T-helper 1 cell treated with Interleukin-12 subunit alpha and Interleukin-12 subunit beta and Interleukin-4 antibody, amounts not matched to agents 30 ng/mL and 1 ng/mL, for 36 hours (primary cell): ENCODE measurements at regions not wholly inside any gene's neighbourhood (a gene's known extent, or its start where the extent isn't known, plus 50 kb on each side); places are given as distances from the start of the nearest gene placed in this dataset.
"Not testable (repeated sequence)": the region's sequence is repeated elsewhere in the genome, so short reads cannot be mapped to it uniquely, and the experiment has no call there.

Source experiments
- intact Hi-C: fragments of 100-400 bp; cut with micrococcal nuclease; formaldehyde crosslinking; loops from one replicate; pipeline ENCODE4 v1.15.1; 2024

DNA sequence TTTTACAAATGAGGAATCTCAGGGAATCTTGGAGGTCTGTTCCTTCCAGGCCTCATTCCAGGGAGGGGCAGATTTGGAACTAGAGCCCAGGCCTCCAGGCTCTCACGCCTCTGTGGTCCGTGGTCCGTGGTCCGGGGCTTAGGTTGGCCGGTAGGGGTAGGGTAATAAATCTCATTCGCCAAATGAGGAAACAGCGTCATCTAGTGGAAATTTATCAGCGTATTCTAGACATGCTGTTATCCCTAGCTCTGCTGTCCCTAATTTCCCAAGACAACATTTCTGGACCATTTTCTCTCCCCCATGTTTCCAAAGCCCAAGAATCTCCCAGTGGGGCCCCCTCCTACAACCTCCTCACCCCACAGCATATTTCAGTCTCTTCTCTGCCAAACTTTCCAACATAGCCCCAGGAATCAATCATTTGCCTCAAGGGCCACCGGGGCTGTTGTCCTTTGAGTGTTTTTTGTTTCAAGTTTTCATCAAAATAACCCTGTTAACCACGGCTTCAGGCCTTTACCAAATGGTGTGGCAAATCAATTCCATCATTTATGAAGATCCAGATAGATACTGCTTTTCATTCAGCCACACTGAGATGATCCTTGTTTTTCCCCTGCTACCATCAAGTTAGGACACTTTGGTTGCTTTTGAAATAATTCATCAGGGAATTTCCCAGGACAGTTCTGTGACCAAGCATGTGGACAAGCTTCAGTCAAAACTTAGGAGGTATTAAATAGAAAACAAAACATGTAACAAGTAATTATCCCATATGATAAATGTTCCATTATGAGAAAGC is 126.8 kb downstream of the ALDH8A1 start:
- intact Hi-C loops, result loop anchor here (1.0 to 2.0 kb wide), 10 partner anchors 59 to 899 kb away; no protein-coding TSS in a partner anchor

DNA sequence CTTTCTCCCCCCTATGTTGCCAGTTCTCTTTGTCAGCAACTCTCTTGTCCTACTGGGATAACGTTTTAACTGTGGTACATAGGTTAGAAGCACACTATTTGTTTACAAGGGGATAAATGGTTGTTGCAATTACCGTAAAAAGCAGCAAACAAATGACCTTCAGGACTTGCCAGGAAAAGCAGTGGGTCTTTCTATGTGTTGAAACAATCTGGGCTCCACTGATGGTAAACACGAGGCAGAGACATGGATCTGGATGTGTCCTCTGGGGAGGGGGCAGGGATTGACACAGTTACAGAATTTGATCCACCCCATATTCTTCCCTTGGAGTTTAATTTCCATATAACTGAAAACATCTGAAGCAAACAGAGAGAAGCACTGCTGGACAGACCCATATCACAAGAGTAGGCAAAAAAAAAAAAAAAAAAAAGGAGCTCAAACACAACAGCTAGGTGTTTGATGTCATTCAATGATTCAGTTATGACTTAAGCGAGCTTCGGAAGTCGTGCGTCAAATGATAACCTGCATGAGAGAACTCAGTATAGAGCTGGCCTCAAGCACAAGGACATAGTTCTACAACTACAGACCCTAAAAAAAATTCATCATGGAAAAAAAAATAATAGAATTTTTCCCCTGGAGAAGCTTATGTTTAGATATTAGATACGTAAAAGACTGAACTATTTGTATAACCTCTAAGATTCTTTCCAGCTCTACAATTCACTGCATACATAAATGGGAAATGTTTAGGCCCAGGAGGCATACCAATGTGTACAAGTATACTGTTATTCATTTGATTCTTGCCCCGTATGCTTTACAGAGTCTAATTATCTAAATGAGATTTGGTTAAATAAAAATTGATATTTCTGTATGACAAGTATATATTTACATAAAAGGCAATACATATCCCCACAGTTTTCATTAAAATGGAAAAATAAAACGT is 127.7 kb downstream of the ALDH8A1 start:
- intact Hi-C loops, result loop anchor here (2.0 kb wide), 1 partner anchor 385 kb away; no protein-coding TSS in a partner anchor

DNA sequence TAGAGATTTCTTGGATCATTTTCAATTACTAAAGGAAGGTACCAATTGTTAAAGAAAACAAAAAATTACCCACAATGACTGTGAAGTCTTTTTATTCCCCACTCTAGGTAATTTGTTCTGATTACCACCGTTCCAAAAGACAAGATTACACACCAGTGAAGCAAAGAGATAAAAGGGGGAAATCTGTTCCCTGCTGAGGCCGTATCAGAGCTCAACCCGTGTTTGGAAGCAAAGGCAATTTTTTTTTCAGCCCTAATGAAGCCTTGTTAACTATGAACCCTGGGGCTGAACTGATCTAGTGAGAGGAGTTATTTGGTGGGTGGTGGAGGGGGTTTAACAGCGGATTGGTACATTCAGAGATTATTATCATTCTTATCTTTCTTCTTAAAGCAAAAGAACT is 128.5 kb downstream of the ALDH8A1 start:
- intact Hi-C loops, result no loop called here

DNA sequence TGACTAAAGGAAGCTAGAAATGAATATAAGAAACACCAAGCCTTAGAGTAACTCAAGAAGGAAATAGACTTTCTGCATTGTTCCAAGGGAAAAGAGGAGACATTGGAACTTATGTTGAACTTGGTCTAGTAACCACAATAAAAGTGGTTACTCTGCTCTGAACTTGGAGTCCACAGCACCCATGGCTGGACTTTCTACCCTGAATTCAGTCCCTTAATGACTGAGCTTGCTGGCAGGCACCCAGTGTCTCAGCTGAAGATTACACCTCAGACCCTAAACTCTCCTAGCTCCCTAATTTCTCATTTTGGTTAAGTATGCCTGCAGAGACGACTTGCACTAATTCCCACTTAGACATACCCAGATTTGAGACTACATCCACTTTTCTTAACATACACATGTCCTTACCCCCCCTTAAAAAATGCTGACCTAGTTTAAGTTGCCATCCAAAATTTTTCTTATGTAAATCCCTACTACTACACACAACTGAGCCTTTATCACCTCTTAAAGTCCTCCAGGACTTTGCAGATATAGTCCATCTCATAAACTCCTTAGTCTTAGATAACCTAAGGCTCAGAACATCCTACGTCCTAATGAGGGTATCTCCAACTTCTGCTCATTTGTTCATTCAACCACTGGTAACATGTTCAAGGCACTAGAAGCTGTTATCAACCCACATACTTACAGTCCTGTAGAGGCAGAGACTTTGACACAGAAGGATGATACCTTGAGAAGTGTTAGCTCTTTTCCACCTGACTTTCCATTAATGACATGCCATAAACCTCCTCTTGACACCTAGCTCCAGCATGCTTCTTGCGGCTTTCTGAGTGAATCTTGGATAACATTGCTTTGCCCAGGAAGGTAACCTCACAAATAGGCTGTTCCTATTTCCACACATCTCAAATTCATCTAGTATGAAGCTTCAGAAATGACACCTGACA is 129.8 kb downstream of the ALDH8A1 start:
- intact Hi-C loops, result no loop called here

DNA sequence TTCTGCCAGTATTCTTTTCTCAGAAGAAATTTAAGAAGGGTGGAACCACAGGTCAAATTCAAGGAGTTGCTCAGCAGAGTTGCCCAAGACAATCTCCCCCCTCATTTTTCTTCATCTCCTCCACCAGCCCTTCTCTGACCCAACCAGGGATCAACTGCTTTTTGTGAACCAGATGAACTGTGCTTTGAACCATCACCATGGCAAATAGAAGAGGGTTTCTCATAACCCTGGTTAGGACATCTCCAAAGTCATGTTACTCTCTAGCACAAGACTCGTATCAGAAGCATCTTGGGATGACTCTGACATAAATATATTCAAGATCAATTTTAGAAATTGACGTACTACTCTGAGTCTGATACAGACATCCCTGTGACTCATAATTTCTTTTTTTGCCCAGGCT is 130.7 kb downstream of the ALDH8A1 start:
- intact Hi-C loops, result no loop called here

DNA sequence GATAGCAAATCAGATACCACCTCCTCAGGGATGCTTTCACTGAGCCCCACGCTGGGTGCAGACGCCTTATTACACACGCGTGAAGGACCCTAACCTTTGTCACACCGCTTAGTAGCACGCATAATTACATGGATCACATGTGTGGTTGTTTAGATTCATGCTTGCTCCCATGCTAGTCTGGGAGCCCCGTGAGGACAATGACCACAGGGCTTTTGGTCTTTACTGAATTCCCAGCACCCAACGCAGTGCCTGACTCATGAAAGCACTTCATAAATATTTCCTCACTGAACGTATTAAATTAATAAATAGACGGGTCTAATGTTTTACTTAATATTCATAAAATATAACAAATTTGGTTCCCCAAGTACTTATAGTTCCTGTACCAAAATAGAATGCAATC is 132.5 kb downstream of the ALDH8A1 start:
- intact Hi-C loops, result no loop called here

DNA sequence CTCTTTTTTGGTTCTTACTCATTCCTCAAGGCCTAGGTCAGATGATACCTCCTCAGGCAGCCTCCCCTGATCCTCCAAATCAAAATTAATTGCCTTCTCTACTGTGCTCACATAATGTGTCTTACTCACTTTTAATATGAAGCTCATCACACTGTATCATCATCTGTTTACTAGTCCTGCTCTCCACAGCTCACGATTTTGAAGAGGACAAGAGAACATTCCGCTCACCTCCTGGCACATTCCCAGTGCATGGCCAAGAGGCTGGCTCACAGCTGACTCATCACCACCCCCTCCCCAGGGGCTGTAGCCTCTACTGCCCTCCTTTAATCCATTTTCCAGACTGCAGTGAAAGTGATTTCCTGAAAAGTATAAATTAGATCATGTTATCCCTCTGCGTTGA is 133.1 kb downstream of the ALDH8A1 start:
- intact Hi-C loops, result no loop called here

DNA sequence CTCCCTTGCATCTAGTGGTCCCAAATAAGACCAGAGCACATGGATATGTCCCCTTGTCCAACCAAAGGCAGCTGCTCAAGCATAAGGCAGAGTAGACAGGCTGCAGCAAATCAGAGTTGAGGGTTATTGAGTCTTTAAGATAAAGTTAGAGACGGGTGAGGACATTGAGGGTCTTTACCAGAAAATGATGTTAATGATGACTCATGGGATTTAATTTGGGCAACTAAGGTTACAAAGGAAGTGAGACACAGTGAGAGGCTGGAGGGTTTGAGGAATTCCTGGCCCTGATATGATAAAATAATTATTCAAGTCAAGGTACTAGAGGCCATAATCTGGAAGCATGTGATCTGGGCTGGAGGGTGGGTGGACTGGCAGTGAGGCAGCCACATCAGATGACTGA is 133.6 kb downstream of the ALDH8A1 start:
- intact Hi-C loops, result no loop called here

DNA sequence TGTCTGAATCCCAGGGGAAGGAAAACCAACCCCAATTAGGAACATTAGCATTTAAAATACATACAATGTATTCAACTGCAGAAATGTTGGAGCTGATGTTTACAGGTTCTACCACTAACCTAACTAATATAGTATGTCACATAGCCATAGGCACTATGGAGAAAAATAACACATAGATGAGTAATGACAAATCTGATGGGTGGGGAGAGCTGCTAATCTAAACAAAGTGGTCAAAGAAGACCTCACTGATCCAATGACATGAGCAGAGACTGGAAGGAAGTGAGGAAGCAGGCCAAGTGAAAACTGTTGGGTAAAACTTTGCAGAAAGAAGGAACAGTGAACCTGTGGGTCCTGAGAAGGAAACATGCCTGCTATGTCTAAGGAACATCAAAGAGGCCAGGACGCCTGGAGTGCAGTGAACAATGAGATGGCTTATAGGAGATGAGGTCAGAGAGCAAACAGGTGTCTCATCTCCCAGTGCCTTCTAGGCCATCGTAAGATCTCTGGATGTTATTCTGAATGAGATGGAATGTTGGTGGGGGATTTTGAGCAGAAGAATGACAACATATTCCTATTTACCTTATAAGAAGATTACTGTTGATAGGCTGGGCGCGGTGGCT is 135.7 kb downstream of the ALDH8A1 start:
- intact Hi-C loops, result no loop called here

DNA sequence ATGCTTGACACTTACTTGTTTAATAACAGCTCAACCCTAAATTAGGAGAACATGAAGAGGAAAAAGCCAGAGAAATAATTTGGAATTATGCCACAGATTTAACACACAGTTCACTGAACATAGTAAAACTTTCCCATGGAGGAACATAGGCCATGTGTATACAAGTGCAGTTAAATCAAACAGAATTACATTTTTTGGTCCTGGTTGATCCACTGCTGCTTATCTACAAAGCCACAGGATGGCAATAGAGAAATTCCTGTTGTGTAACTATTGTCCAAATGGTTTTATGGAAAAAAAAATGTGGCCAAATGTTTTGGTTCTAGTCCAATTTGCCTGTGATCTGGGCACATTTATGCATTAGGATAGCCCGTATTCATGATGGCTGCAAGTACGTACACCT is 136.8 kb downstream of the ALDH8A1 start:
- intact Hi-C loops, result no loop called here

DNA sequence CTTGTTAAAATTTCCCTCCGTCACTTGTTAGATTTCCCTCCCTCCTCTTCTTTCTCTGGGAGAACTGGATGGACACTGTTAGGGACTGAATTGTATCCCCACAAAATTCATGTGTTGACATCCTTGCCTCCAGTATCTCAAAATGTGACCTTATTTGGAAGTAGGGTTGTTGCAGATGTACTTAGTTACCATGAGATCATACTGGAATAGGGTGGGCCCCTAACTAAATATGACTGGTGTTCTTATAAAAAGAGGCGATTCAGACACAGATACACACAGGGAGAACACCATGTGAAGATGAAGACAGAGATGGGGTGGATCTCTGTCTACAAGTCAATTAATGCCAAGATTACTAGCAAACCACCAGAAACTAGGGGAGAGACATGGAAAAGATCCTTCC is 139.5 kb downstream of the ALDH8A1 start:
- intact Hi-C loops, result no loop called here

DNA sequence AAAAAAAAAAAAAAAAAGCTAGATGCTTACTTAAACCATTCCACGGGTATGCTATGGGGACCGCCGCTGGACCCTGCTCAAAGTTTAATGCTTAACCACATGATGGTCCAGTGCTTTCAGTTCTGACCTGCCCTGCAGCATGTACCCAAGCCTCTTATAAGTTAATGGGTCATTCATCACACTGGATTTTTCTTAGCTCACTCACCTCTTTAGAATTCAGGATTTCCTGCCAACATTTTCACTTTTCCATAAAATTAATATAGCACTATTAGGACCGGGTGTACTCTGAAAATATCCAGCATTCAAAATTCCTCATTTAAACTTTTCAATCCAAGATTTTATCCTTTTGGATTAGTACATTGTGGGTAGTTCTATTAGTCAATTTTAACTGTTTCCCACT is 140.8 kb downstream of the ALDH8A1 start:
- intact Hi-C loops, result no loop called here

DNA sequence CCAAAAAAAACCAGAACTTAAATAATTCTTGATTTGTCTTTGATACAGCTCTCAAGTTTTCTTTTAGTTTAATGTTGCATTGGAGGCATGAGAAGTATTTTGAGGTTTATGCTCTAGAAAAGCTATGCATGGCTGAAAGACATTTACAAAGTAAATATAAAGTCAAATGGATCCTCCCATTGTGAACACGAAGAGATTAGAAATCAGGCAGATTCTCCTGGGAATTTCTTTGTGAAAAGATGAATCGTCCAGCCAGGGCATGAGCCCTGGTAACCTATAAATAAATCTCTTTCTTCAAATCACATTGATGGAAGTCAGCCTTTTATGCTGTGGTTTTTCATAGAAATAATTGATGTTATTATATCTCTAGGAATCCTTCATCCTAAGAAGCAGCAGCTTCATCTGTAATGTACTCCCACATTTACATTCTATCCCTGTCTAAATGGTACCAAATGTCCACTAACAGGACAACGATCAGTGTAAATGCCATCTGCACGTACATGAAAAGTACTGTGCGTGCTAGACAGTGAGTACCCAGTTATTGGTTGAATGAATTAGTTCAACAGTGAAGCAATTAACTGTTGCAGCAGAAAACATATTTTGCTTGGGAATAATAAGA is 143.6 kb downstream of the ALDH8A1 start:
- intact Hi-C loops, result no loop called here

DNA sequence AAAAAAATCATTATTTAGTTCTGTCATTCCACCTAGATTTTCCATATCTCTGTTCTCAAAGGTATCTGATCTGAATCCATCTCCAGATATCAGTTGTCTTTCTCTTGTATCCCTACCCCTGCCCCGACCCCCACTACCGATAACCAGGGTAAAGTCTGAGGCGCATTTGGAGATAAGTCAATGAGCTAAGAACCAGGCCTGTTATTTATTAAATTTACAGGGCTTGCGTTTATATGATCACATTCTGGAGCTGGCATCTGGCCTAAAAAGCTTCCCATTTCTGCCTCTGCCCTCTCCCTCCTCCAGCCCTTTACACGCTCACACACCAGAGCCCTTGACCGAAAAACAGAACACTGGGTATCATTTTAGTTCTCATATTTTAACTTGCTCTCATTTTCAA is 144.7 kb downstream of the ALDH8A1 start:
- intact Hi-C loops, result no loop called here

DNA sequence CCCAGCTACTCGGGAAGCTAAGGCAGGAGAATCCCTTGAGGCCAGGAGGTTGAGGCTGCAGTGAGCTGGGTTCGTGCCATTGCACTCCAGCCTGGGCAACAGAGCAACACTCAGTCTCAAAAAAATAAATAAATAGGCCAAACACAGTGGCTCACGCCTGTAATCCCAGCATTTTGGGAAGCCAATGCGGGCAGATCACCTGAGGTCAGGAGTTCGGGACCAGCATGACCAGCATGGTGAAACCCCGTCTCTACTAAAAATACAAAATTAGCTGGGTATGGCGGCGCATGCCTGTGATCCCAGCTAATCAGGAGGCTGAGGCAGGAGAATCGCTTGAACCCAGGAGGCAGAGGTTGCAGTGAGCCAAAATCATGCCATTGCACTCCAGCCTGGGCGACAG is 145.6 kb downstream of the ALDH8A1 start:
- intact Hi-C loops, result not testable (repeated sequence)

DNA sequence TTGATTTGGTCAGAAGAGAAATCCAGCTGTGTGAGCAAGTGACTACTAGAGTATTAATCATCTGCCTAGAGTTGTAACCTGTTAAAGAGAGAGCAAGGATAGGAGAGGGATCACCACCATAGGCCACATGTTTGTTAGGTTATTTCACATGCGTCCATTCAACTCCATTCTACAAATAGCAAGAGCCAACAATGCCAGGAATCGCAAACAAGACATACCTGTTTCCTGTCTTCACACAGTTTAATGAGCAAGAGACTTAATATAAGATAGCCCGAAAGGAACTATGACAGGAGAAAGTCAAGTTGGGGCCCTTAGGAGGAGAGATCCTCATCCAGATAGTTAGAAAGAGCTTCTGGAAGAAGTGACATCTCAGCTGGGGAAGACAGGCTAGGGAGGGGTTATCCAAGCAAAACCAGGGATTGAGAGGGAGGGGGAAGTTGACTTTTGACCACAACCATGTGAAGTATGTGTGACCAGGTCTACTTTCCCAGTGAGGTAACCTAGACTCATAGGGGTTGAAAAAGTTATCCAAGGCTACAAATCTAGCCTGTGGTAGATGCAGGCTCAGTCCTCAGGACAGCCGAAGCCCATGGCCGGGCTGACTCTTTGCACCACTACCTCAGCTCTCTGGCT is 147.4 kb downstream of the ALDH8A1 start:
- intact Hi-C loops, result no loop called here

DNA sequence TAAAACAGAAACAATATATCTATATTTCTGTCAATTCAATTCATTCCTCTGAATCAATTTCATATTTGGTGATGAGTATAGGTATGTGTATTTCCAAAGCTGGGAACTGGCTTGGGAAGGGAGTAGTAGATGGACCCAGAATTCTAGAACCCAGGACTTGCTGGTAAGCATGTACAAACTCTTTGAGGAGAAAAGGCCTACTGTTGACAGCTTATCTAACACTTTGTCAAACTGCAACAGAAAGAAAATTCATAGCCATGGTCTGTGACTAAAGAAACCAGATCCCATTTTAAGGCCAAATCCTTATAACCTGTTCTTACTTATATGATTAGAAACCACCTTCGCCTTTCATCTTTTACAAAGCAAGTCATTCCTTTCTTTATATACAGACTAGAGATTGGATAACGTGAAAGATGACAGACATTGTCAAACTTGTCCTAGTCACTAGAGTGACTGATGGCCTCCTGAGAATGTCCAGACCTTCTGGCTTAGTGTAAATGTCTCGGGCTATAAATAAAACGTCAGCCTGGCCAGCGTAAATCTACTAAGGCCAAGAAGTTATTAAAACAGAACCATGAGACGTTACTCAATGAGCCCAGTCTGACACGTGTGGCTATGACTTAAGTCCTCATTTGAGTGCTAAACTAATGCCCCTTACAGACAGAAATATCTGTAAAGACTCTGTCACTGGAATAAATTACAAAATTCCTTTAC is 152.3 kb downstream of the ALDH8A1 start:
- intact Hi-C loops, result no loop called here

DNA sequence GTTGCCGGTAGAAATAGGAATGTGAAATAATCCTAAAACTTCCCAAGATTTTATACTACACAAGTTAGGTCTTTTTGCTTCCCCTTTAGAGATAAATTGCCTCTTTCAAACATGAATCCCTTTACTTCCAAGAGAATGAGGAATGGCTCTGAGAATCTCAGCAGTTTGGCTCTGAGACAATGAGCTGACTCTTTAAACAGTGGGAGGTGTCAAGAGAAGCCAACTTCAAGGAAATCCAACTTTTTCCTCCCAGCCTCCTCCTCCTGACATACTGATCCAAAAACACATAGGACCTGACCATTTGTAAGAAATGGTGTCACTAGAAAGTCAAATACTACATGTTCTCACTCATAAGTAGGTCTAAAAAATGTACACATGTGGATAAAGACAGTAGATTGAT is 154.2 kb downstream of the ALDH8A1 start:
- intact Hi-C loops, result no loop called here

DNA sequence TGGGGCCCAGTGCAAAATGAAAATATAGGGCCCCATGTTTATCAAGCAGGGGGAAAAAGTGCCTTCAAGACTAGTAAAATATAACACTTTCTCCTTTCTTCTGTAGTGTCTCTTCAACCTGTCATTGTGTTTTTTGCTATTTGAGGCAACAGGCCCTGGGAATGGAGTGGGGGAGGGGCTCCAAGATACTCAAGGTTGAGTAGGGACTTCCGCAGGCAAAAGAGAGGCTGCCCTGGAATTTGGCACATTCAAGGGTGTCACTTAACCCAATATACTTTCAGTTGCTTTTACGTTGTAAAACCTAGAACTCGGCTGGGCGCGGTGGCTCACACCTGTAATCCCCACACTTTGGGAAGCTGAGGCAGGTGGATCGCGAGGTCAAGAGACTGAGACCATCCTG is 154.9 kb downstream of the ALDH8A1 start:
- intact Hi-C loops, result no loop called here
